OCI-LY1 (cell line): ENCODE measurements at regions not wholly inside any gene's neighbourhood (a gene's known extent, or its start where the extent isn't known, plus 50 kb on each side); places are given as distances from the start of the nearest gene placed in this dataset.

Source experiments
- CTCF ChIP-seq: fragments of 200-600 bp; sonication (generic), shearing (Covaris generic); IDR thresholded peaks from 2 replicates; pipeline ENCODE4 v1.5.1; 2017; ENCODE audit warnings: mild to moderate bottlenecking, antibody characterized with exemption, low read length, moderate library complexity, mixed read lengths
- EZH2 ChIP-seq: fragments of 200-600 bp; sonication (generic), shearing (Covaris generic); IDR thresholded peaks from 2 replicates; pipeline ENCODE4 v1.8.0; 2017; ENCODE audit warnings: borderline replicate concordance, mixed run types, mild to moderate bottlenecking, antibody characterized with exemption, low read length, moderate library complexity, mixed read lengths

- TF ChIP-seq EZH2 (no peak), CTCF (no peak)
Measured at GRCh38 chr7:152508701-152509100, 72.9 kb upstream of the KMT2C start.
